ENCODE measurements at regions not wholly inside any gene's neighbourhood (a gene's known extent, or its start where the extent isn't known, plus 50 kb on each side); places are given as distances from the start of the nearest gene placed in this dataset.

- Histone ChIP-seq H3K36me3 (ENCODE audit: control insufficient read depth in 2 of 4, insufficient read depth in 4 of 4, low read length in 3 of 4) (no peaks in the 10 kb centered on the region; a peak in 1 of 8 replicates), H3K18ac (ENCODE audit: extremely low read depth, low read length) (no peak overlapping the region), H3K79me1 (ENCODE audit: low read depth, low read length) (no peaks in the 10 kb centered on the region), H3K14ac (ENCODE audit: insufficient read length) (no peak overlapping the region), H3K4me2 (ENCODE audit: insufficient read depth in 1 of 2, low read depth in 2 of 2, low read length in 2 of 2) (no peak overlapping the region), H3K23me2 (ENCODE audit: low read depth, low read length) (no peaks in the 10 kb centered on the region; the same call in 1 of the 2 replicates), H2AFZ (ENCODE audit: low read length) (no peak overlapping the region), H4K8ac (ENCODE audit: extremely low read depth, insufficient read depth, low read length) (no peak overlapping the region), H2BK20ac (ENCODE audit: low read length) (no peak overlapping the region), H3K27ac (ENCODE audit: low read depth, low read length) (no peak overlapping the region), H3K79me2 (ENCODE audit: control insufficient read depth in 1 of 2, insufficient read depth in 2 of 2, low read length in 2 of 2) (no peaks in the 10 kb centered on the region), H2BK12ac (ENCODE audit: low read depth, low read length) (no peak overlapping the region), H4K20me1 (replicated peaks in 1 of 2; ENCODE audit: control insufficient read depth in 1 of 2, insufficient read depth in 2 of 2, low read length in 2 of 2) (no peaks in the 10 kb centered on the region), H3K9me3 (ENCODE audit: insufficient read depth in 2 of 2, low read depth in 1 of 2, low read length in 1 of 2) (0 out of 4 replicates have a peak, but pooled peaks cover 0 to 2% of the 10 kb centered on the region in 2 experiments), H2BK5ac (ENCODE audit: low read depth, low read length) (no peak overlapping the region), H4K5ac (ENCODE audit: insufficient read length, low read depth, low read length) (no peak overlapping the region), H3K27me3 (replicated peaks in 1 of 4; ENCODE audit: control insufficient read depth in 3 of 4, extremely low read depth in 1 of 4, insufficient read depth in 3 of 4, low read length in 3 of 4) (no peaks in the 10 kb centered on the region), H3K23ac (ENCODE audit: insufficient read length) (no peak overlapping the region), H2BK15ac (ENCODE audit: low read length) (no peak overlapping the region), H3K4me1 (replicated peaks in 1 of 4; ENCODE audit: control insufficient read depth in 3 of 4, insufficient read depth in 4 of 4, low read length in 3 of 4) (no peaks in the 10 kb centered on the region), H3K56ac (replicated peaks; ENCODE audit: insufficient read length, low read depth, low read length) (no peak overlapping the region), H2AK5ac (ENCODE audit: low read depth, low read length) (no peak overlapping the region), H3K9ac (replicated peaks in 1 of 4; ENCODE audit: extremely low read depth in 1 of 4, low read depth in 3 of 4, low read length in 3 of 4) (no peak overlapping the region), H3K4ac (replicated peaks; ENCODE audit: insufficient read length, low read depth, low read length) (no peak overlapping the region), H3K4me3 (ENCODE audit: extremely low read depth in 1 of 4, insufficient read depth in 2 of 4, low read depth in 3 of 4, low read length in 4 of 4) (no peak overlapping the region), H2BK120ac (replicated peaks; ENCODE audit: low read depth, low read length) (no peak overlapping the region), H4K91ac (replicated peaks; ENCODE audit: insufficient read length, low read length) (no peak overlapping the region)
- ChIA-PET CTCF (ENCODE audit: partially characterized antibody) (interaction anchor here (0.5 kb wide), 1 partner anchor 35 kb away, joined by 4 read pairs; no protein-coding TSS in a partner anchor), POLR2A (ENCODE audit: partially characterized antibody) (no interaction called here)
- FAIRE-seq, result no peak
- WGBS, 2 experiments (ENCODE audit: extremely low coverage in 1 of 2, insufficient coverage in 1 of 2, insufficient read length in 1 of 2, insufficient replicate concordance in 2 of 2, low coverage in 1 of 2, low lambda C conversion rate in 2 of 2, missing lambda C conversion rate in 1 of 2), result 87% methylated on average over 3 of the region's 3 CpGs; no CpG with 5 or more reads in 1 of the 2 experiments
- no peak for DNase-seq (ENCODE audit: low read depth in 1 of 2, low spot score in 2 of 2)
- no peak for TF ChIP-seq CHD7 (IDR thresholded peaks at IDR 0.05; ENCODE audit: insufficient replicate concordance, low read length)
Measured at GRCh38 chr1:56123826-56124225, 455.5 kb downstream of the PLPP3 start.
